ENCODE measurements at regions not wholly inside any gene's neighbourhood (a gene's known extent, or its start where the extent isn't known, plus 50 kb on each side); places are given as distances from the start of the nearest gene placed in this dataset.

- Histone ChIP-seq H3K27ac (no peak overlapping the region), H3K27me3 (peaks cover 0 to 16% of the 10 kb centered on the region in 2 donors), H3K4me1 (peaks cover 0 to 7% (median 0%) of the 10 kb centered on the region in 4 donors), H3K4me3 (no peak overlapping the region), H3K9me3 (peaks cover 0 to 11% (median 0%) of the 10 kb centered on the region in 3 donors), H3K36me3 (no peaks in the 10 kb centered on the region)
- TF ChIP-seq, protein P1, sequence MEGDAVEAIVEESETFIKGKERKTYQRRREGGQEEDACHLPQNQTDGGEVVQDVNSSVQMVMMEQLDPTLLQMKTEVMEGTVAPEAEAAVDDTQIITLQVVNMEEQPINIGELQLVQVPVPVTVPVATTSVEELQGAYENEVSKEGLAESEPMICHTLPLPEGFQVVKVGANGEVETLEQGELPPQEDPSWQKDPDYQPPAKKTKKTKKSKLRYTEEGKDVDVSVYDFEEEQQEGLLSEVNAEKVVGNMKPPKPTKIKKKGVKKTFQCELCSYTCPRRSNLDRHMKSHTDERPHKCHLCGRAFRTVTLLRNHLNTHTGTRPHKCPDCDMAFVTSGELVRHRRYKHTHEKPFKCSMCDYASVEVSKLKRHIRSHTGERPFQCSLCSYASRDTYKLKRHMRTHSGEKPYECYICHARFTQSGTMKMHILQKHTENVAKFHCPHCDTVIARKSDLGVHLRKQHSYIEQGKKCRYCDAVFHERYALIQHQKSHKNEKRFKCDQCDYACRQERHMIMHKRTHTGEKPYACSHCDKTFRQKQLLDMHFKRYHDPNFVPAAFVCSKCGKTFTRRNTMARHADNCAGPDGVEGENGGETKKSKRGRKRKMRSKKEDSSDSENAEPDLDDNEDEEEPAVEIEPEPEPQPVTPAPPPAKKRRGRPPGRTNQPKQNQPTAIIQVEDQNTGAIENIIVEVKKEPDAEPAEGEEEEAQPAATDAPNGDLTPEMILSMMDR (IDR thresholded peaks at IDR 0.05), result no peak
- DNase-seq, result no peak
- intact Hi-C loops (cut with DNase I; ENCODE audit: low total_unique reads), result no loop called here
Observed at GRCh38 chr7:131904760-131905327, 348.4 kb upstream of the PODXL start.

- TF ChIP-seq, protein P1 (IDR thresholded peaks at IDR 0.05), result no peak
- no peak overlapping the region for H3K4me3 ChIP-seq
- H3K27ac ChIP-seq, result no peak overlapping the region
- H3K4me1 ChIP-seq, result no peaks in the 10 kb centered on the region
- no peaks in the 10 kb centered on the region for H3K36me3 ChIP-seq
- intact Hi-C loops (cut with DNase I; ENCODE audit: low total_unique reads), result no loop called here
- H3K27me3 ChIP-seq, result peaks cover 0 to under 1% of the 10 kb centered on the region in 2 donors
- H3K9me3 ChIP-seq, result peaks cover 0 to 11% (median 0%) of the 10 kb centered on the region in 3 donors
- no peak for DNase-seq
Observed at GRCh38 chr7:131903315-131903714, 346.9 kb upstream of the PODXL start.

- Histone ChIP-seq H3K4me1 (no peaks in the 10 kb centered on the region), H3K4me3 (no peak overlapping the region)
- intact Hi-C loops (cut with DNase I; ENCODE audit: low total_unique reads), result no loop called here
Observed at GRCh38 chr7:131900785-131901287, 344.4 kb upstream of the PODXL start.

DNA sequence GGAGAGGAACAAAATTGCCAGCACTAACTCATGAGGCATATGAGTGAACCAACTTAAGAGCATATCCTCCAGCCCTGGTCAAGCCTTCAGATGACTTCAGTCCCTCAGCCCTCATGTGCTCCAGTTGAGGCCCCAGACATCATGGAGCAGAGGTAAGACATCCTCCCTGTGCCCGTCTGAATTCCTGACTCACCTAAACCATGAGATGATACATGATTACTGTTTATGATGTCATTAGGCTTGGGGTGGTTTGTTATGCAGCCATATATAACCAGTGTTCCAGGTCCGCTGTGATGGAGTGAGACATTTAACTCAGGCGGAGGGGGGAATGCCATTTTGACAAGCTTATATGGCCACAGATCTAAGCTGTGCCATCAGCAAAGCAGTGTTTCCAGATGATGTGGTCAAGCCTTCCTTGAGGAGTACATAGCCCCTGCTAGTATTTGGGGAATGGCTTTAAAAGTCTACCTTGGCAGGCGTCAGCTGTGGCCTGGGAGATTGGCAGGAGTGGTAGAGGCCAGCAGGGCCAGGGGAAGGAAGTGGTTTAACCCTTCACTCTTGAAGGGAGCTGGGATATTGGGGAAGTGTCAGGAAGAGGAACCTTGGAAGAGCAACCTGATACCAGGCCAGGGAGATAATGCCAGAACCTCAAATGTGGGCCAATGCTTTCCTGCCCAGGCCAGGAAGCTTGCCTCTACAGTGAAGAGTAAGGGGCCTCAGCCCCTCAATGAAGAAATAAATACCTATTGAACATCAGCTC lies 343.0 kb upstream of the PODXL start:
- Histone ChIP-seq H3K27ac (no peak overlapping the region), H3K27me3 (no peaks in the 10 kb centered on the region), H3K9me3 (peaks cover 0 to 11% (median 0%) of the 10 kb centered on the region in 3 donors), H3K4me1 (no peaks in the 10 kb centered on the region), H3K36me3 (no peaks in the 10 kb centered on the region), H3K4me3 (no peak overlapping the region)
- TF ChIP-seq, protein P1 (IDR thresholded peaks at IDR 0.05), result no peak
- DNase-seq, result no peak
- intact Hi-C loops (cut with DNase I; ENCODE audit: low total_unique reads), result no loop called here

More at GRCh38 chr7:131900785-131901287, 344.4 kb upstream of the PODXL start:
- Histone ChIP-seq H3K27me3 (no peaks in the 10 kb centered on the region), H3K27ac (no peak overlapping the region), H3K9me3 (peaks cover 0 to 11% (median 0%) of the 10 kb centered on the region in 3 donors), H3K36me3 (no peaks in the 10 kb centered on the region)
- TF ChIP-seq, protein P1 (IDR thresholded peaks at IDR 0.05), result no peak
- DNase-seq, result no peak

DNA sequence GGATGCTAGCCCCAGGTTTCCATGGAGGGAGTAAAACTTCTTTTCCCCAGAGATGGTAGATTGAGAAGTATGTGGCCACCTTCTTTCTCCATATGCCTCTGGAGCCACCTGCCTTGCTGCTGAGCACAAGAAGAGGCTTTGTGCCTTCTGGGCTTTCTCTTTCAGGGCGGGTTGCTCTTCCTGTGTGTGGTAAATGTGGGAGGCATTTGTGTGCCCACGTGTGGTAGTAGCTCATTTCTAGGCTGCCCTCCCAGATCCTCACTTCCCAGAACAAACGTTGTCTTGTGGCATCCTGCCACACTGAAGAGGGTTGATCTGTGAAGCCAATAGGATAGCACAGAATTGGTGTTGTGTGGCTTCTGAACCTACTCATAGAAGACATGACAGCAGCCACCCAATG lies 342.0 kb upstream of the PODXL start:
- peaks cover 0 to 10% (median 0%) of the 10 kb centered on the region in 3 donors for H3K9me3 ChIP-seq
- TF ChIP-seq, protein P1 (IDR thresholded peaks at IDR 0.05), result no peak
- intact Hi-C loops (cut with DNase I; ENCODE audit: low total_unique reads), result no loop called here
- no peak overlapping the region for H3K4me3 ChIP-seq
- DNase-seq, result no peak
- H3K4me1 ChIP-seq, result no peaks in the 10 kb centered on the region
- no peak overlapping the region for H3K27ac ChIP-seq
- H3K27me3 ChIP-seq, result no peaks in the 10 kb centered on the region
- H3K36me3 ChIP-seq, result no peaks in the 10 kb centered on the region
